Mesendoderm (in vitro differentiated cells): ENCODE measurements at regions not wholly inside any gene's neighbourhood (a gene's known extent, or its start where the extent isn't known, plus 50 kb on each side); places are given as distances from the start of the nearest gene placed in this dataset.

Experiments used
- DNase-seq: peaks from one replicate; pipeline ENCODE4 v3.0.0; 2013
- H2AK5ac ChIP-seq: 2 replicates; pipeline ENCODE4 v1.6.1; 2013; ENCODE audit warnings: low read length, inconsistent platforms
- H2BK120ac ChIP-seq: 2 replicates; pipeline ENCODE4 v1.6.1; 2013; ENCODE audit warnings: low read depth, mild to moderate bottlenecking, low read length, moderate library complexity, mixed read lengths
- H2BK15ac ChIP-seq: replicated peaks from 2 replicates; pipeline ENCODE4 v1.6.1; 2013; ENCODE audit warnings: low read depth, mild to moderate bottlenecking, moderate library complexity
- H2BK5ac ChIP-seq: 2 replicates; pipeline ENCODE4 v1.6.1; 2013; ENCODE audit warnings: low read length, inconsistent platforms
- H3K18ac ChIP-seq: 2 replicates; pipeline ENCODE4 v1.6.1; 2013; ENCODE audit warnings: mild to moderate bottlenecking, low read length, mixed read lengths
- H3K23ac ChIP-seq: one replicate; pipeline ENCODE4 v1.6.1; 2013; ENCODE audit warnings: low read length
- H3K27ac ChIP-seq: 2 replicates; pipeline ENCODE4 v1.5.1; 2013; ENCODE audit warnings: low read depth, mild to moderate bottlenecking, inconsistent platforms, low read length, moderate library complexity
- H3K27me3 ChIP-seq: 2 replicates; pipeline ENCODE4 v1.6.1; 2013; ENCODE audit warnings: low read length, control low read depth, mild to moderate bottlenecking, inconsistent platforms; ENCODE audit not compliant: insufficient read depth, poor library complexity
- H3K36me3 ChIP-seq: 2 replicates; pipeline ENCODE4 v1.6.1; 2013; ENCODE audit warnings: low read length, inconsistent platforms; ENCODE audit not compliant: control insufficient read depth, insufficient read depth
- H3K4ac ChIP-seq: one replicate; pipeline ENCODE4 v1.6.1; 2013; ENCODE audit warnings: low read depth, mild to moderate bottlenecking, low read length, moderate library complexity
- H3K4me1 ChIP-seq: 2 replicates; pipeline ENCODE4 v1.6.1; 2013; ENCODE audit warnings: low read depth, low read length, inconsistent platforms; ENCODE audit not compliant: control insufficient read depth
- H3K4me2 ChIP-seq: 2 replicates; pipeline ENCODE4 v1.6.1; 2013; ENCODE audit warnings: low read length
- H3K4me3 ChIP-seq: 2 replicates; pipeline ENCODE4 v1.5.1; 2013; ENCODE audit warnings: mild to moderate bottlenecking, low read length
- H3K56ac ChIP-seq: one replicate; pipeline ENCODE4 v1.6.1; 2013; ENCODE audit warnings: low read length
- H3K79me1 ChIP-seq: 2 replicates; pipeline ENCODE4 v1.6.1; 2013; ENCODE audit warnings: low read length, inconsistent platforms
- H3K79me2 ChIP-seq: 2 replicates; pipeline ENCODE4 v1.6.1; 2013; ENCODE audit warnings: mild to moderate bottlenecking, low read length; ENCODE audit not compliant: control insufficient read depth, insufficient read depth
- H3K9ac ChIP-seq: 2 replicates; pipeline ENCODE4 v1.6.1; 2013; ENCODE audit warnings: low read length, inconsistent platforms
- H4K5ac ChIP-seq: one replicate; pipeline ENCODE4 v1.6.1; 2013; ENCODE audit warnings: low read length
- H4K8ac ChIP-seq: one replicate; pipeline ENCODE4 v1.6.1; 2013; ENCODE audit warnings: low read depth, mild to moderate bottlenecking, control low read depth, low read length, moderate library complexity
- WGBS: extraction: QIAGEN DNeasy Blood & Tissue Kit; methylation state at CpG from one replicate; pipeline ENCODE4 v1.1.7; 2013; ENCODE audit warnings: low lambda C conversion rate, missing lambda C conversion rate; ENCODE audit not compliant: insufficient coverage; ENCODE audit errors: extremely low coverage; 5-methylcytosine and 5-hydroxymethylcytosine counted together

DNA sequence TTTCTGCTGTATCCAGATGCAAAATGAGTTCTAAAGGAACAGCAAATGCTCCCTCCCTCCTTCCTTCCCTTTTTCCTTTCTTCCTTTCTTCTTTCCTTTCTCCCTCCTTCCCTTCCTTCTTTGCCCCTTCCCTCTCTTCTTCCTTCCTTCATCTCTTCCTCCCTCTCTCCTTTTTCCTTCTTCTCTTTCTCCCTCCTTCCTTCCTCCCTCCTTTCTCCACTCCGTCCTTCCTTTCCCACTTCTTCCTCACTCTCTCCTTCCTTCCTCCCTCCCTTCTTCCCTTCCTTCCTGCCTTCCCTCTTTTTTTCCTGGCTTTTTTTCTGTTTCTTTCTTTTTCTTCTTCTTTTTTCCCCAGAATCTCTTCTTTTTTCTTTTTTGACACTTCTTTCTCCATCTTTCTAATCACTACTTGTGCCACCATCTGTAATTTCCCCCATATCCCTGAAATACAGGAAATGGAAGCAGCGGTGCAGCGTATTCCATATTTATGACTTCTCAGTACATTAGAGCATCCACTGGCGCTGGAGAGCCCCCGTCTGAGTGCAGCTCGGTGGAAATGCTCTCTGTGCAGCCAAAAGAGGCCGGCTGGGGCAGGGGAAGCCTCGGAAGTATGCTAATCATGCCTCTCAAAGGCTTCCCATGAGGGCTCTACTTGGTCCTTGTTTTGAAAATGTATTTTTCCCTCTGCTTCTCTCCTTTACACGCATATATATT, 275.6 kb downstream of the TSHZ3 start:
- no peak overlapping the region for H3K9ac ChIP-seq
- H3K36me3 ChIP-seq, result no peaks in the 10 kb centered on the region
- H4K5ac ChIP-seq, result no peak overlapping the region
- H3K18ac ChIP-seq, result no peak overlapping the region
- DNase-seq, result no peak
- H3K79me1 ChIP-seq, result no peaks in the 10 kb centered on the region
- H2AK5ac ChIP-seq, result no peak overlapping the region
- H4K8ac ChIP-seq, result no peak overlapping the region
- H3K56ac ChIP-seq, result no peak overlapping the region
- H3K79me2 ChIP-seq, result no peaks in the 10 kb centered on the region
- no peak overlapping the region for H3K4me3 ChIP-seq
- peaks cover 1% of the 10 kb centered on the region for H3K4me1 ChIP-seq
- H2BK15ac ChIP-seq, result no peak overlapping the region
- no peak overlapping the region for H3K23ac ChIP-seq
- H3K4me2 ChIP-seq, result no peak overlapping the region
- H2BK5ac ChIP-seq, result no peak overlapping the region
- H3K27ac ChIP-seq, result no peak overlapping the region
- no peaks in the 10 kb centered on the region for H3K27me3 ChIP-seq
- H2BK120ac ChIP-seq, result no peak overlapping the region
- H3K4ac ChIP-seq, result no peak overlapping the region
- WGBS, result 100% methylated on average over 1 of the region's 9 CpGs

DNA sequence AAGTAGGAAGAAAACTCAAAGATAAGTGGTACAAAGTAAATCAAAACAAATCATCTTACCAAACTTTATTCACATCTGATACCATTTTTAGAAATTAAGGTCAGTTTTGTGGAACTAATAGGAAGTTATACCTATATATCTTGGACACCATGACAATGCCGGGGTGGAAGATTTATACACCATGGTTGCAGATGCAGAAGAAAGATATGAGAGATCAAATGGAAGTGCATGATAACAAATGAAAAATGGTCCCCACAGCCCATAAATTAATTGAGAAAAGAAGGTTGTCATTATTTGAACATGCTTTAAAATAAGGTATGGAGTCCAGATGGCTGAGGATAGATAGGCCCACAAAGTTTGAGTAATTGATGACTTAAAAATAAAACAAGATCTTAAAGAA, 276.8 kb downstream of the TSHZ3 start:
- no peaks in the 10 kb centered on the region for H3K36me3 ChIP-seq
- no peak overlapping the region for H4K5ac ChIP-seq
- H4K8ac ChIP-seq, result no peak overlapping the region
- H3K4me1 ChIP-seq, result peaks cover 1% of the 10 kb centered on the region
- no peak overlapping the region for H2BK5ac ChIP-seq
- no peak overlapping the region for H3K23ac ChIP-seq
- no CpG with 5 or more reads among the region's 1 CpG for WGBS
- H3K9ac ChIP-seq, result no peak overlapping the region
- H2AK5ac ChIP-seq, result no peak overlapping the region
- H3K18ac ChIP-seq, result no peak overlapping the region
- H3K4me3 ChIP-seq, result no peak overlapping the region
- H3K56ac ChIP-seq, result no peak overlapping the region
- no peak overlapping the region for H3K4me2 ChIP-seq
- no peaks in the 10 kb centered on the region for H3K79me2 ChIP-seq
- H2BK120ac ChIP-seq, result no peak overlapping the region
- no peak overlapping the region for H3K4ac ChIP-seq
- no peaks in the 10 kb centered on the region for H3K79me1 ChIP-seq
- no peak overlapping the region for H3K27ac ChIP-seq
- no peak for DNase-seq
- H3K27me3 ChIP-seq, result no peaks in the 10 kb centered on the region
- H2BK15ac ChIP-seq, result no peak overlapping the region

- H2BK120ac ChIP-seq, result no peak overlapping the region
- no peak overlapping the region for H2BK5ac ChIP-seq
- no peak overlapping the region for H3K23ac ChIP-seq
- no peaks in the 10 kb centered on the region for H3K27me3 ChIP-seq
- no peak overlapping the region for H2AK5ac ChIP-seq
- H4K5ac ChIP-seq, result no peak overlapping the region
- H3K79me1 ChIP-seq, result no peaks in the 10 kb centered on the region
- no peaks in the 10 kb centered on the region for H3K79me2 ChIP-seq
- peaks cover 1% of the 10 kb centered on the region for H3K4me1 ChIP-seq
- no CpG with 5 or more reads among the region's 11 CpGs for WGBS
- no peaks in the 10 kb centered on the region for H3K36me3 ChIP-seq
- H3K4me3 ChIP-seq, result no peak overlapping the region
- peak; percentile 5 for DNase-seq
- no peak overlapping the region for H3K4ac ChIP-seq
- H3K27ac ChIP-seq, result no peak overlapping the region
- H4K8ac ChIP-seq, result no peak overlapping the region
- H3K18ac ChIP-seq, result no peak overlapping the region
- no peak overlapping the region for H2BK15ac ChIP-seq
- no peak overlapping the region for H3K4me2 ChIP-seq
- H3K56ac ChIP-seq, result no peak overlapping the region
- no peak overlapping the region for H3K9ac ChIP-seq
These were observed 277.9 kb downstream of the TSHZ3 start for GRCh38 chr19:31071136-31071855.

DNA sequence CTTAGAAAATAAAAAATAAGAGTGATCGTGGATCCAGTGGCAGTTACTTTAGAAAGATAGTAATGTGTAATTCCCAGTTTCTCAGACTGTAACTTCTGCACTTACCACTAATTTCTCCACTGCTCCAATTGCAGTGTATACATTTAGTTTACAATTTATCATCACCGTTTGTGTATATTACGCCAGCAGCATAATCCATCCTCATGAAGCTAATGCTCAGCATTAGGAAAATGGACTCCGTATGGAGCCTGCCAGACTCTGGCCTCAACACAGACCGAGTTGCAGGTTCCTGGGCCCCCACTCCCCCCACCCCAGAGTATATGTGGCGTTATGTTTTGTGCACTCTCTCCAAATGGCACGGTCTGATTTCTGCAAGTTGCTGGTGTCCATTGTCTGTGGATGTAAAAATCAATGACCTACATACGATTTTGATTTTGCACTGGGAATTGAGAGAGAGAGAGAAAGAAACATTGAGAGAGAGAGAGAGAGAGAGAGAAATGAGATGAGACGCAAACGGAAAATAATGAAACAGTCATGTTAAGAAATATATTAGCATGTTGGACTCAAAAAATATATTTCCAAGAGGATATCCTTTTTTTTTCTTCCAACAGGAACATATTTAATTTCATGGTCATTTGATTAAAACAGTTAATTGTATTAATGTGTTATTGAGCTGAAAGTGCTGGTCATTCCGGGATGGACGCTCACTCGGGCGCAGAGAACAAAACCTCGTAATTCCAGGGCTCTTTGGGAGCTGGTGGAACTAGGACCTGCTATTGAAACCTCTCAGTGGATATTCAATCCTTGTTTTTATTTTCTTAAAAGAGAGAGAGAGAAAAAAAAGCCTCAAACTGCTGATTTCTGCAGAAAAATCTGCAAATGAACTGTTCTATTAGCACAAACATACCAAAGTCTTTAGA, 278.8 kb downstream of the TSHZ3 start:
- Histone ChIP-seq H3K23ac (no peak overlapping the region), H2BK120ac (no peak overlapping the region), H2BK15ac (no peak overlapping the region), H2AK5ac (no peak overlapping the region), H3K27ac (no peak overlapping the region), H3K36me3 (no peaks in the 10 kb centered on the region), H3K9ac (no peak overlapping the region), H3K79me2 (no peaks in the 10 kb centered on the region), H3K4me1 (peaks cover 1% of the 10 kb centered on the region), H4K5ac (no peak overlapping the region), H2BK5ac (no peak overlapping the region), H3K79me1 (no peaks in the 10 kb centered on the region), H3K4me3 (no peak overlapping the region), H3K27me3 (no peaks in the 10 kb centered on the region), H3K4me2 (no peak overlapping the region), H4K8ac (no peak overlapping the region), H3K18ac (no peak overlapping the region), H3K4ac (no peak overlapping the region), H3K56ac (no peak overlapping the region)
- no peak for DNase-seq
- WGBS, result no CpG with 5 or more reads among the region's 15 CpGs

GRCh38 chr19:31068268-31068667, 281.0 kb downstream of the TSHZ3 start:
- Histone ChIP-seq H3K79me2 (no peaks in the 10 kb centered on the region), H3K56ac (no peak overlapping the region), H2AK5ac (no peak overlapping the region), H3K27ac (no peak overlapping the region), H4K8ac (no peak overlapping the region), H3K23ac (no peak overlapping the region), H3K36me3 (no peaks in the 10 kb centered on the region), H3K79me1 (no peaks in the 10 kb centered on the region), H3K18ac (no peak overlapping the region), H3K4me2 (no peak overlapping the region), H3K4me1 (no peaks in the 10 kb centered on the region), H3K4me3 (no peak overlapping the region), H3K9ac (no peak overlapping the region), H4K5ac (no peak overlapping the region), H2BK120ac (no peak overlapping the region), H2BK5ac (no peak overlapping the region), H2BK15ac (no peak overlapping the region), H3K4ac (no peak overlapping the region), H3K27me3 (no peaks in the 10 kb centered on the region)
- no CpG with 5 or more reads among the region's 6 CpGs for WGBS
- no peak for DNase-seq
